HepG2 (cell line): ENCODE measurements at regions not wholly inside any gene's neighbourhood (a gene's known extent, or its start where the extent isn't known, plus 50 kb on each side); places are given as distances from the start of the nearest gene placed in this dataset.

ENCODE experiments used
- CENPBD1 ChIP-seq: sonication (generic); formaldehyde crosslinking; IDR thresholded peaks from 2 replicates; pipeline ENCODE4 v1.8.0; 2022; ENCODE audit warnings: missing genetic modification reagents, low read depth, mild to moderate bottlenecking, borderline replicate concordance
- GABPA ChIP-seq, 2 experiments: IDR thresholded peaks; 2 replicates each; pipeline ENCODE4 v1.6.1; 2011 to 2016; ENCODE audit warnings: low read depth in 2 of 2, low read length in 1 of 2, missing biosample characterization in 1 of 2, missing genetic modification characterization in 1 of 2
- KLF6 ChIP-seq: IDR thresholded peaks from 2 replicates; pipeline ENCODE4 v1.8.0; 2016; ENCODE audit warnings: missing biosample characterization, missing genetic modification reagents
- MEIS2 ChIP-seq: sonication (generic); formaldehyde crosslinking; IDR thresholded peaks from 2 replicates; pipeline ENCODE4 v1.9.0; 2021; ENCODE audit warnings: mild to moderate bottlenecking, missing genetic modification reagents
- NR3C1 ChIP-seq: sonication (generic); formaldehyde crosslinking; IDR thresholded peaks from 2 replicates; pipeline ENCODE4 v1.4.0; 2020; ENCODE audit warnings: missing genetic modification reagents
- SIN3A ChIP-seq: IDR thresholded peaks from 2 replicates; pipeline ENCODE4 v1.6.1; 2011; ENCODE audit warnings: low read depth, mild to moderate bottlenecking, control low read depth, low read length, borderline replicate concordance
- SNRNP70 ChIP-seq: fragments of 200-400 bp; formaldehyde crosslinking; IDR thresholded peaks from 2 replicates; pipeline ENCODE4 v1.6.1; 2017; ENCODE audit warnings: mild to moderate bottlenecking, low read depth, low read length, moderate library complexity
- SP5 ChIP-seq: IDR thresholded peaks from 2 replicates; pipeline ENCODE4 v1.6.1; 2016; ENCODE audit warnings: low read depth, borderline replicate concordance
- TGIF2 ChIP-seq: IDR thresholded peaks from 2 replicates; pipeline ENCODE4 v1.6.1; 2016; ENCODE audit warnings: control low read depth, missing compliant biosample characterization
- TOPORS ChIP-seq: sonication (generic); formaldehyde crosslinking; IDR thresholded peaks from 2 replicates; pipeline ENCODE4 v1.8.0; 2023; ENCODE audit warnings: mild to moderate bottlenecking, missing genetic modification reagents
- ZFP91 ChIP-seq: sonication (generic); formaldehyde crosslinking; IDR thresholded peaks from 2 replicates; pipeline ENCODE4 v1.9.0; 2022; ENCODE audit warnings: missing genetic modification reagents, mild to moderate bottlenecking, borderline replicate concordance
- ZMYM4 ChIP-seq: sonication (generic); formaldehyde crosslinking; IDR thresholded peaks from 2 replicates; pipeline ENCODE4 v1.8.1; 2023; ENCODE audit warnings: mild to moderate bottlenecking, missing genetic modification reagents
- ZNF138 ChIP-seq: sonication (generic); formaldehyde crosslinking; IDR thresholded peaks from 2 replicates; pipeline ENCODE4 v1.5.0; 2020; ENCODE audit warnings: mild to moderate bottlenecking, low read depth, missing genetic modification reagents
- ZNF225 ChIP-seq: sonication (generic); formaldehyde crosslinking; IDR thresholded peaks from 2 replicates; pipeline ENCODE4 v1.4.0; 2020; ENCODE audit warnings: mild to moderate bottlenecking, missing genetic modification reagents
- ZNF292 ChIP-seq: sonication (generic); formaldehyde crosslinking; IDR thresholded peaks from 2 replicates; pipeline ENCODE4 v1.8.1; 2022; ENCODE audit warnings: mild to moderate bottlenecking, low read depth, missing genetic modification reagents, borderline replicate concordance
- ZNF354B ChIP-seq: sonication (generic); formaldehyde crosslinking; IDR thresholded peaks from 2 replicates; pipeline ENCODE4 v1.8.0; 2022; ENCODE audit warnings: mild to moderate bottlenecking, missing genetic modification reagents
- ZNF441 ChIP-seq: sonication (generic); formaldehyde crosslinking; IDR thresholded peaks from 2 replicates; pipeline ENCODE4 v1.7.0; 2021; ENCODE audit warnings: missing genetic modification reagents, borderline replicate concordance
- ZNF569 ChIP-seq: sonication (generic); formaldehyde crosslinking; IDR thresholded peaks from 2 replicates; pipeline ENCODE4 v1.5.0; 2020; ENCODE audit warnings: mild to moderate bottlenecking, missing genetic modification reagents, moderate library complexity, borderline replicate concordance
- ZNF615 ChIP-seq: sonication (generic); formaldehyde crosslinking; IDR thresholded peaks from 2 replicates; pipeline ENCODE4 v1.5.0; 2020; ENCODE audit warnings: mild to moderate bottlenecking, missing genetic modification reagents, borderline replicate concordance
- ZNF709 ChIP-seq: sonication (generic); formaldehyde crosslinking; IDR thresholded peaks from 2 replicates; pipeline ENCODE4 v1.5.0; 2020; ENCODE audit warnings: mild to moderate bottlenecking, missing genetic modification reagents
- ZSCAN29 ChIP-seq: sonication (generic); formaldehyde crosslinking; conservative IDR thresholded peaks from 2 replicates; pipeline ENCODE4 v1.4.0; 2020; ENCODE audit warnings: mild to moderate bottlenecking, missing genetic modification reagents
- TF ChIP-seq, protein P1 (sequence below): sonication (generic); formaldehyde crosslinking; conservative IDR thresholded peaks from 2 replicates; pipeline ENCODE4 v1.4.0; 2020; ENCODE audit warnings: mild to moderate bottlenecking, missing genetic modification reagents, moderate library complexity
- TF ChIP-seq, protein P2 (sequence below): IDR thresholded peaks from 2 replicates; pipeline ENCODE4 v1.6.1; 2018; ENCODE audit warnings: missing genetic modification reagents, mild to moderate bottlenecking, missing compliant biosample characterization

DNA sequence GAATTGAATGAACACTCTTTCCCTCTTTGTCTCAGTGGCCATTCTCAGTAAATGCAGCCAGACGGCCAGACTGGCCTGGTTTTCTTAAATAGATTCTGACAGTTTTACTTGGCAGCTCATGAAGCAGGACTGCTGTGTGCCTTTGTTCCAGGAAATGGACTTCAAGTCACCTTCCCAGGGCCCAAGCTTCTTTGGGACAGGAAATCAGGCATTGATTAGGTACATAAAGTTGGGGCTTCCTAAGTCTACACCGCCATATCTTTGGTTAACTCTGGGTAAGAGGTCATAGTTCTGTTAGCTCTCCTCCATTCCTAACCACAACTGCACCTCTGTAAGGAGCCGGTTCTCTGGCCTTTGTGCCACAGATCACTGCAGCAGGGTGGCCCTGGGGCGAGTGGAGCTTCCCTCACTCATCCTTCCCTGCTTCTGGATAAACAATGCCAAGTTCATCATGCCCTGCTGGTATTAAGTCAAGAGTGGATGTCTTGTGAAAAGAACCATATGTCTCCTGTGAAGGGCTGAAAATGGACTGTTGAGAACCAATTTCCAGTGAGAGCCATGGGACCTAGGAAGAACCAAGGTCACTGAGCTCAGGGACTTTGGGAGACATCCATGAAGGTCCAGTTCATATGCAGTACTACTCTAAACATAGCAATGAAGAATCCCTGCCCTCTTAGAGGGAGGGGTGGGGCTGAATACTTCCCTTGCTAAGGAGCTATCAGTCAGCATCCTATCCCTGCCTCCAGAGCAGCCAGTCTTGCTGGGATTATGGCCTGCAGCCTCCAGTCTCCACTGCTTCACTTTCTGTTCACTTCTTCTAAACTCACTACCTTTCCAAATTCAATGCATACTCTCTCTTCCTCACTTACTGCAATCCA lies 122.6 kb upstream of the XPO1 start (continued):
- TF ChIP-seq CENPBD1 (CRISPR knock-in tag) (no peak), ZNF615 (CRISPR knock-in tag) (0 out of 2 replicates have a peak, but pooled peaks have one; percentile 40), ZNF709 (0 out of 2 replicates have a peak, but pooled peaks have one; percentile 45), ZNF225 (CRISPR knock-in tag) (no peak), ZNF354B (CRISPR knock-in tag) (no peak), MEIS2 (CRISPR knock-in tag) (no peak), ZMYM4 (CRISPR knock-in tag) (peak; percentile 50; the same call in 1 of the 2 replicates), ZNF569 (CRISPR knock-in tag) (no peak), NR3C1 (CRISPR knock-in tag) (no peak), TOPORS (no peak), SNRNP70 (no peak), ZNF292 (CRISPR knock-in tag) (no peak; the same call in 1 of the 2 replicates), ZSCAN29 (peak; percentile 75; the same call in 1 of the 2 replicates), SP5 (CRISPR knock-in tag) (no peak), ZFP91 (CRISPR knock-in tag) (0 out of 2 replicates have a peak, but pooled peaks have one; percentile 24), SIN3A (no peak), ZNF441 (CRISPR knock-in tag) (0 out of 2 replicates have a peak, but pooled peaks have one; percentile 24), ZNF138 (CRISPR knock-in tag) (no peak), GABPA (IDR thresholded peaks at IDR 0.05; ENCODE audit: low read depth, low read length) (no peak), GABPA (CRISPR knock-in tag; IDR thresholded peaks at IDR 0.05; ENCODE audit: low read depth) (0 out of 2 replicates have a peak, but pooled peaks have one; percentile 25), KLF6 (CRISPR knock-in tag) (no peak), TGIF2 (CRISPR knock-in tag) (no peak)
- TF ChIP-seq, protein P1, sequence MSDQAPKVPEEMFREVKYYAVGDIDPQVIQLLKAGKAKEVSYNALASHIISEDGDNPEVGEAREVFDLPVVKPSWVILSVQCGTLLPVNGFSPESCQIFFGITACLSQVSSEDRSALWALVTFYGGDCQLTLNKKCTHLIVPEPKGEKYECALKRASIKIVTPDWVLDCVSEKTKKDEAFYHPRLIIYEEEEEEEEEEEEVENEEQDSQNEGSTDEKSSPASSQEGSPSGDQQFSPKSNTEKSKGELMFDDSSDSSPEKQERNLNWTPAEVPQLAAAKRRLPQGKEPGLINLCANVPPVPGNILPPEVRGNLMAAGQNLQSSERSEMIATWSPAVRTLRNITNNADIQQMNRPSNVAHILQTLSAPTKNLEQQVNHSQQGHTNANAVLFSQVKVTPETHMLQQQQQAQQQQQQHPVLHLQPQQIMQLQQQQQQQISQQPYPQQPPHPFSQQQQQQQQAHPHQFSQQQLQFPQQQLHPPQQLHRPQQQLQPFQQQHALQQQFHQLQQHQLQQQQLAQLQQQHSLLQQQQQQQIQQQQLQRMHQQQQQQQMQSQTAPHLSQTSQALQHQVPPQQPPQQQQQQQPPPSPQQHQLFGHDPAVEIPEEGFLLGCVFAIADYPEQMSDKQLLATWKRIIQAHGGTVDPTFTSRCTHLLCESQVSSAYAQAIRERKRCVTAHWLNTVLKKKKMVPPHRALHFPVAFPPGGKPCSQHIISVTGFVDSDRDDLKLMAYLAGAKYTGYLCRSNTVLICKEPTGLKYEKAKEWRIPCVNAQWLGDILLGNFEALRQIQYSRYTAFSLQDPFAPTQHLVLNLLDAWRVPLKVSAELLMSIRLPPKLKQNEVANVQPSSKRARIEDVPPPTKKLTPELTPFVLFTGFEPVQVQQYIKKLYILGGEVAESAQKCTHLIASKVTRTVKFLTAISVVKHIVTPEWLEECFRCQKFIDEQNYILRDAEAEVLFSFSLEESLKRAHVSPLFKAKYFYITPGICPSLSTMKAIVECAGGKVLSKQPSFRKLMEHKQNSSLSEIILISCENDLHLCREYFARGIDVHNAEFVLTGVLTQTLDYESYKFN (CRISPR knock-in tag), result peak; percentile 92
- TF ChIP-seq, protein P2, sequence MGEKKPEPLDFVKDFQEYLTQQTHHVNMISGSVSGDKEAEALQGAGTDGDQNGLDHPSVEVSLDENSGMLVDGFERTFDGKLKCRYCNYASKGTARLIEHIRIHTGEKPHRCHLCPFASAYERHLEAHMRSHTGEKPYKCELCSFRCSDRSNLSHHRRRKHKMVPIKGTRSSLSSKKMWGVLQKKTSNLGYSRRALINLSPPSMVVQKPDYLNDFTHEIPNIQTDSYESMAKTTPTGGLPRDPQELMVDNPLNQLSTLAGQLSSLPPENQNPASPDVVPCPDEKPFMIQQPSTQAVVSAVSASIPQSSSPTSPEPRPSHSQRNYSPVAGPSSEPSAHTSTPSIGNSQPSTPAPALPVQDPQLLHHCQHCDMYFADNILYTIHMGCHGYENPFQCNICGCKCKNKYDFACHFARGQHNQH, result 0 out of 2 replicates have a peak, but pooled peaks have one; percentile 13
